ENCODE measurements at regions not wholly inside any gene's neighbourhood (a gene's known extent, or its start where the extent isn't known, plus 50 kb on each side); places are given as distances from the start of the nearest gene placed in this dataset.

DNA sequence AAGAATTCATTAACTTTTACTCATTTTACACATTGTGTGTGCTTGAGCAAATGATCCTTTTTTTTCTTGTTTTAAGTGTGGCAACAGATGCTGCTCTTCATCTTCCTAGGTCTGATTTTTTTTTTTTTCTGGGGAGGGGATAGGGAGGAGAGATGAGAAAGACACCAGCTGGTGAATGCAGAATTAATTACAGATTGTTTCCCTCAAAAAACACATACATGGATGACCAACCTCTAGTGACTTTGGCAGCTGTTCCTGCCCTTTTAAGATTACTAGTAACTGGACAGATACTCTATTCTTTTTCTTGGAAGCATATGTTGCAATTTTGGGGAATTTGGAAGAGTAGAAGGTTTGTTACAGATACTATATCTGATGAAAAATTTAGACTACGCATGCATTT lies 103.6 kb upstream of the MYO16 start:
- 79% methylated on average over 1 of the region's 1 CpG for WGBS
- intact Hi-C loops (cut with DNase I) = no loop called here
- TF ChIP-seq, protein P1, sequence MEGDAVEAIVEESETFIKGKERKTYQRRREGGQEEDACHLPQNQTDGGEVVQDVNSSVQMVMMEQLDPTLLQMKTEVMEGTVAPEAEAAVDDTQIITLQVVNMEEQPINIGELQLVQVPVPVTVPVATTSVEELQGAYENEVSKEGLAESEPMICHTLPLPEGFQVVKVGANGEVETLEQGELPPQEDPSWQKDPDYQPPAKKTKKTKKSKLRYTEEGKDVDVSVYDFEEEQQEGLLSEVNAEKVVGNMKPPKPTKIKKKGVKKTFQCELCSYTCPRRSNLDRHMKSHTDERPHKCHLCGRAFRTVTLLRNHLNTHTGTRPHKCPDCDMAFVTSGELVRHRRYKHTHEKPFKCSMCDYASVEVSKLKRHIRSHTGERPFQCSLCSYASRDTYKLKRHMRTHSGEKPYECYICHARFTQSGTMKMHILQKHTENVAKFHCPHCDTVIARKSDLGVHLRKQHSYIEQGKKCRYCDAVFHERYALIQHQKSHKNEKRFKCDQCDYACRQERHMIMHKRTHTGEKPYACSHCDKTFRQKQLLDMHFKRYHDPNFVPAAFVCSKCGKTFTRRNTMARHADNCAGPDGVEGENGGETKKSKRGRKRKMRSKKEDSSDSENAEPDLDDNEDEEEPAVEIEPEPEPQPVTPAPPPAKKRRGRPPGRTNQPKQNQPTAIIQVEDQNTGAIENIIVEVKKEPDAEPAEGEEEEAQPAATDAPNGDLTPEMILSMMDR (IDR thresholded peaks at IDR 0.05) = no peak
- TF ChIP-seq POLR2AphosphoS5 (IDR thresholded peaks at IDR 0.05) (no peak), POLR2A (IDR thresholded peaks at IDR 0.05; ENCODE audit: low read depth) (no peak), EP300 (IDR thresholded peaks at IDR 0.05) (no peak)
- DNase-seq (ENCODE audit: extremely low spot score) = no peak
- H3K27ac ChIP-seq (replicated peaks in 1 of 4) = no peak overlapping the region
- H3K4me3 ChIP-seq = no peak overlapping the region
- no peaks in the 10 kb centered on the region for H3K36me3 ChIP-seq
- no peaks in the 10 kb centered on the region for H3K27me3 ChIP-seq
- no peaks in the 10 kb centered on the region for H3K4me1 ChIP-seq
- H3K9me3 ChIP-seq = no peaks in the 10 kb centered on the region

DNA sequence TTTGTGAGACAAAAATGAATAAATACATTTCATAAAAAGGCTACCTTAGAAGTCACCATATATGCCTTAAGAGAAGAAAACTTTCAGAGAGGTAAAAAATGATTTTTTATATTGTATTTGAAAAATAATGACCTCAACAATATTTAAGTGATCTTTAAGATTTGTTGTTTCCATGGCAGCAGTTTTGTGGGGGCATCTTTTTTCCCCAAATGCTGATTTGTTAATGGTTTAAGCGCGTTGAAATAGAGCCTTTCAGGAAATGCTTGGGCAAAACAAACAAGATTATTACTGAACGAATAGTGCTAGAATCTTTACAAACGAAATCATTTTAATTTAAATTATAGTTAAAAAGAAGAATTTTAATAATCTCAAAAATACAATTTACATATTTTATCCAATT lies 103.1 kb upstream of the MYO16 start:
- H3K27ac ChIP-seq (replicated peaks in 1 of 4) = no peak overlapping the region
- DNase-seq (ENCODE audit: extremely low spot score) = no peak
- no peaks in the 10 kb centered on the region for H3K27me3 ChIP-seq
- no peaks in the 10 kb centered on the region for H3K36me3 ChIP-seq
- H3K4me1 ChIP-seq = no peaks in the 10 kb centered on the region
- intact Hi-C loops (cut with DNase I) = no loop called here
- WGBS = 80% methylated on average over 4 of the region's 4 CpGs
- no peak for TF ChIP-seq POLR2A (IDR thresholded peaks at IDR 0.05; ENCODE audit: low read depth)
- no peak for TF ChIP-seq POLR2AphosphoS5 (IDR thresholded peaks at IDR 0.05)
- TF ChIP-seq, protein P1 (IDR thresholded peaks at IDR 0.05) = no peak
- TF ChIP-seq EP300 (IDR thresholded peaks at IDR 0.05) = no peak
- H3K9me3 ChIP-seq = no peaks in the 10 kb centered on the region
- no peak overlapping the region for H3K4me3 ChIP-seq

DNA sequence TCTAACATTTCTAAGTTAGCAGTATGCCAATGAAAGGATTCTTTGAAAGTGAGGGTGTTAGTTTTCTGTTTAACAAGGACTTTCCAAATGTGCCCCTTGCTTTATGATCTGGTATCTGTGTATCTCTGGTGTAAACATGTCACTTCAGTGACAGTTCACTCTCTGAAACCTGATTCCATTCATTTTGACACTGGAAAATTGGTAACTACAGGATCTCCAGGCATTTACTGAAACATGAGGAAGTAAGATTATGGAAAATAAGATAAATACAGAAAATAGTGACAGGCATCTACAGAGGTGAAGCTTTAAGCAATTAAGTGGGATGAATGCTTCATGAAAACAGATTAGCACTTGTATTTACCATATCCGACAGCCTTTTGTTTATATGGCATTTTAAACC lies 101.6 kb upstream of the MYO16 start:
- Histone ChIP-seq H3K9me3 (no peaks in the 10 kb centered on the region), H3K27ac (replicated peaks in 1 of 4) (no peak overlapping the region), H3K27me3 (no peaks in the 10 kb centered on the region), H3K36me3 (no peaks in the 10 kb centered on the region), H3K4me3 (no peak overlapping the region), H3K4me1 (no peaks in the 10 kb centered on the region)
- 38% methylated on average over 1 of the region's 1 CpG for WGBS
- DNase-seq (ENCODE audit: extremely low spot score) = no peak
- TF ChIP-seq POLR2A (IDR thresholded peaks at IDR 0.05; ENCODE audit: low read depth) (no peak), POLR2AphosphoS5 (IDR thresholded peaks at IDR 0.05) (no peak), EP300 (IDR thresholded peaks at IDR 0.05) (no peak)
- TF ChIP-seq, protein P1 (IDR thresholded peaks at IDR 0.05) = no peak
- intact Hi-C loops (cut with DNase I) = no loop called here

DNA sequence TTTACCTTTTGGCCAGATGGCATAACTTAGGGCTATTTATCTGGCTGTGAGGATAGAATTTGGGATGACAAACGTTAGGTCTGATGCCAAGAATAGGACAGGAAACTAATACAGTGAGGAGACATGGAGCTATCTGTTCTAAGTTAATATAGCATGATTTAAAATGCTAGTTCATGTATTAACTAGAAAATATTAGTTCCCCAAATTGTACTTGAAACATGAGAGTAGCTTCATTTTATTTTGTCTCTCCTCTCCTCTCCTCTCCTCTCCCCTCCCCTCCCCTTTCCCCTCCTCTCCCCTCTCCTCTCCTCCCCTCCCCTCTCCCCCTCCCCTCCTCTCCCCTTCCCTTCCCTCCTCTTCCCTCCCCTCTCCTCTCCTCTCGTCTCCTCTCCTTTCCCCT lies 101.1 kb upstream of the MYO16 start:
- no peaks in the 10 kb centered on the region for H3K36me3 ChIP-seq
- TF ChIP-seq POLR2AphosphoS5 (IDR thresholded peaks at IDR 0.05) (no peak), POLR2A (IDR thresholded peaks at IDR 0.05; ENCODE audit: low read depth) (no peak), EP300 (IDR thresholded peaks at IDR 0.05) (no peak)
- TF ChIP-seq, protein P1 (IDR thresholded peaks at IDR 0.05) = no peak
- H3K4me1 ChIP-seq = no peaks in the 10 kb centered on the region
- intact Hi-C loops (cut with DNase I) = no loop called here
- no peak for DNase-seq (ENCODE audit: extremely low spot score)
- H3K27ac ChIP-seq (replicated peaks in 1 of 4) = no peak overlapping the region
- 0% methylated on average over 1 of the region's 2 CpGs for WGBS
- H3K9me3 ChIP-seq = no peaks in the 10 kb centered on the region
- no peak overlapping the region for H3K4me3 ChIP-seq
- no peaks in the 10 kb centered on the region for H3K27me3 ChIP-seq

DNA sequence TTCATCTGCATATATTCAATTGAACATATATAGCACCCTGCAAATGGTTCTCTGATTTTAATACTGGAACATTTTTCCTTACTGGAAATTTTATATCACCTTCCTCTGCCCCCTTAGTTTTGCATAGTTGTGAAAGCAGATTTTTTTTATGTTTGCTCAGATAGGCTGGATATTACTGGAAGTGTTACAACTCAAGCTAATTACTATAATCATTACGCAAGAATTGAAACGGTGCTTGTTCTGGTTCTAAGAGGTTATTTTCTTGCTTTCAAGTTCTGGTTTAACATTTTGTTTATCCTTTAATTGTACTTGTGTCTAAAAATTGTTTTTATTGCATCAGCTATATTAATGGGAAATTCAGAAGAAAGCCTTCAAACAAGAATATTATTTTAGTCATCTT lies 95.6 kb upstream of the MYO16 start:
- 72% methylated on average over 2 of the region's 2 CpGs for WGBS
- intact Hi-C loops (cut with DNase I) = no loop called here
- Histone ChIP-seq H3K4me3 (no peak overlapping the region), H3K27ac (replicated peaks in 1 of 4) (no peak overlapping the region), H3K9me3 (no peaks in the 10 kb centered on the region), H3K36me3 (no peaks in the 10 kb centered on the region), H3K4me1 (no peaks in the 10 kb centered on the region), H3K27me3 (peaks cover 0 to 3% (median 0%) of the 10 kb centered on the region in 4 donors)
- TF ChIP-seq EP300 (IDR thresholded peaks at IDR 0.05) (no peak), POLR2AphosphoS5 (IDR thresholded peaks at IDR 0.05) (no peak)
- no peak for DNase-seq (ENCODE audit: extremely low spot score)

Data from esophagus muscularis mucosa (tissue), 4 donors.